ENCODE measurements at regions not wholly inside any gene's neighbourhood (a gene's known extent, or its start where the extent isn't known, plus 50 kb on each side); places are given as distances from the start of the nearest gene placed in this dataset.

- no peak overlapping the region for H3K27ac ChIP-seq
- TF ChIP-seq ZFX (IDR thresholded peaks at IDR 0.05) (no peak), CTCF (conservative IDR thresholded peaks at IDR 0.05) (no peak)
Observed at GRCh38 chr20:51199920-51200319, 177.0 kb upstream of the KCNG1 start.

- TF ChIP-seq ZFX (IDR thresholded peaks at IDR 0.05) (no peak), CTCF (conservative IDR thresholded peaks at IDR 0.05) (no peak)
- H3K27ac ChIP-seq, result no peak overlapping the region
Observed at GRCh38 chr20:51198876-51199523, 176.1 kb upstream of the KCNG1 start.

- TF ChIP-seq CTCF (conservative IDR thresholded peaks at IDR 0.05) (no peak), ZFX (IDR thresholded peaks at IDR 0.05) (no peak)
Observed at GRCh38 chr20:51198238-51198637, 175.3 kb upstream of the KCNG1 start.

GRCh38 chr20:51196991-51197651 lies 174.2 kb upstream of the KCNG1 start:
- no peak for TF ChIP-seq CTCF (conservative IDR thresholded peaks at IDR 0.05)
- TF ChIP-seq ZFX (IDR thresholded peaks at IDR 0.05), result no peak
- H3K27ac ChIP-seq, result no peak overlapping the region

More at GRCh38 chr20:51198238-51198637, 175.3 kb upstream of the KCNG1 start:
- H3K27ac ChIP-seq, result no peak overlapping the region

- H3K27ac ChIP-seq, result no peak overlapping the region
- TF ChIP-seq CTCF (conservative IDR thresholded peaks at IDR 0.05) (no peak), ZFX (IDR thresholded peaks at IDR 0.05) (no peak)
Observed at GRCh38 chr20:51195990-51196389, 173.1 kb upstream of the KCNG1 start.

GRCh38 chr20:51195419-51195901 lies 172.6 kb upstream of the KCNG1 start:
- TF ChIP-seq CTCF (conservative IDR thresholded peaks at IDR 0.05) (no peak), ZFX (IDR thresholded peaks at IDR 0.05) (no peak)
- H3K27ac ChIP-seq, result no peak overlapping the region

GRCh38 chr20:51193066-51193772 lies 170.3 kb upstream of the KCNG1 start:
- no peak for TF ChIP-seq ZFX (IDR thresholded peaks at IDR 0.05)
- TF ChIP-seq CTCF (conservative IDR thresholded peaks at IDR 0.05), result no peak
- H3K27ac ChIP-seq, result no peak overlapping the region

Measured in C4-2B (cell line).